Motor neuron (in vitro differentiated cells): ENCODE measurements at regions not wholly inside any gene's neighbourhood (a gene's known extent, or its start where the extent isn't known, plus 50 kb on each side); places are given as distances from the start of the nearest gene placed in this dataset.
"Not testable (repeated sequence)": the region's sequence is repeated elsewhere in the genome, so short reads cannot be mapped to it uniquely, and the experiment has no call there.

Source experiments
- ATAC-seq, 8 experiments: fragments of 200-7000 bp; cut with Tn5 transposase; replicated peaks in 6 of 8; 2 replicates each; pipeline ENCODE4 v1.8.0; 2021; ENCODE audit warnings: mild to moderate bottlenecking in 8 of 8, moderate library complexity in 8 of 8
- H3K27ac ChIP-seq, 2 donors: fragments of 250-450 bp; sonication (Bioruptor Pico); 2 replicates each; pipeline ENCODE4 v1.9.0; 2021; ENCODE audit warnings: antibody characterized with exemption in 2 of 2, mild to moderate bottlenecking in 2 of 2, moderate library complexity in 1 of 2
- H3K4me1 ChIP-seq, 2 donors: fragments of 250-450 bp; sonication (Bioruptor Pico); replicated peaks in 1 of 2; 2 replicates each; pipeline ENCODE4 v1.6.1; 2021; ENCODE audit warnings: antibody characterized with exemption in 2 of 2, mild to moderate bottlenecking in 2 of 2, moderate library complexity in 1 of 2
- H3K4me3 ChIP-seq, 5 donors: fragments of 250-450 bp; sonication (Bioruptor Pico); 2 replicates each; pipeline ENCODE4 v1.9.0; 2021; ENCODE audit warnings: antibody characterized with exemption in 5 of 5, mild to moderate bottlenecking in 5 of 5, moderate library complexity in 4 of 5
- WGBS, 10 experiments: fragments of 450-650 bp; shearing (Covaris generic); methylation state at CpG; one replicate each; pipeline ENCODE4 v1.0.0; 2022; 5-methylcytosine and 5-hydroxymethylcytosine counted together
- in situ Hi-C, 9 experiments: fragments of 400-800 bp; cut with MboI; loops; one replicate each; pipeline ENCODE4 v1.15.0; 2021; ENCODE audit warnings: low sequenced_read_pairs in 9 of 9, low pct_unique_long_range_greater_than_20kb in 2 of 9; ENCODE audit not compliant: unreplicated experiment in 9 of 9

DNA sequence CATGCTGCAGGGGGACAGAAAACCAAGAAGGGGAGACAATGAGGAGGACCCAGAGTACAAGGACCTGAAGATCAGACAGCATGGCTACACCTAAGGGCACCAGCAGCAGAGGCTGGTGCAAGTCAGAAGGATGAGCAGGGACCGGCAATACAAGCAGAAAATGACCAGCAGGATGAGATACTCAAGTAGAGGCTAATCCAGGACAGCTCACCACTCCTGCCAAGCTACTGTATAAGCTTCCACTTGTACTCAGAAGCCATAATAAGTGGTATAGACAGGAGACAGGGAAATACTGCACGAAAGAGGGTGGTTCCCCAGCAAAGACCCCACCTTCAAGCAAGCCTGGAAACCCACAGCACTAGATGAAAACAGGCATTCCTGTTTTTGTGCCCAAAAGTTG is 138.7 kb upstream of the ZC3H12C start:
- 60 to 100% (median 85%) methylated on average over 1 to 2 of the region's 2 CpGs; no CpG with 5 or more reads in 4 of the 10 experiments for WGBS, 10 experiments
- Histone ChIP-seq H3K4me3 (no peak overlapping the region), H3K27ac (no peak overlapping the region), H3K4me1 (peaks cover 24 to 27% of the 10 kb centered on the region in 2 donors)
- in situ Hi-C loops = loop anchor here in 3 of 9 experiments (10.0 to 25.0 kb wide), 2 partner anchors 108 to 120 kb away; no protein-coding TSS in a partner anchor
- ATAC-seq = no peak

DNA sequence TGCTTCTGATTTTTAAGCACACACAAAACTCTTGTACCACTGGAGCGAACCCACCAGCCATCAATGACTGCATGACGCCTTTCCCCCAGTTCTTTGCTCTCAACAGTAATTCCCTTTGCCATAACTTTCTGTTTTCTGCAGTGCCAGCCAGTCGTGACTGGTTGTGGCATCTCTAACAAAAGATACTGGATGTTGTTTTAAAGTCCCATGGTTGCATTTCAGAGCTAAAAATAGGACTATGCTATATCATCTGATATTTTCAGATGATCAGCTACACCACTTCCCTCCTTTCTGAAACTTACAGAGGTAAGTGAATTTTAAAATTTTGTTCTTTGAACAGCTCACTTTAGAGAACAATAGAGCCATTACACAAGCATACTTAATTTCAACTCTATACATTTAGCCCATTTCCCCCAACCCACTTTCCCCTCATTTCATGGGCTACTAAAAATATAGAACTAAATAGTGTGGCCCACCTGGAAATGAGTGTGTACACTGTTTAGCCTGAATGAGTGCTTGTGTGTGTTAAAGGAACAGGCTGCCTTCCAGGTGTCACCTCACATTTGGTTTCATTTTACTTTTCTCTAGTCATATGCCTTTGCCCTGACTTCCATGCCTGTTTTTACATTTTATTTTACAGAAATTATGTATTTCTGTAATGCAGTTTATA is 136.9 kb upstream of the ZC3H12C start:
- 67 to 100% (median 95%) methylated on average over 1 to 3 of the region's 3 CpGs; no CpG with 5 or more reads in 1 of the 10 experiments for WGBS, 10 experiments
- in situ Hi-C loops = loop anchor here in 3 of 9 experiments (10.0 to 25.0 kb wide), 2 partner anchors 106 to 119 kb away; no protein-coding TSS in a partner anchor

DNA sequence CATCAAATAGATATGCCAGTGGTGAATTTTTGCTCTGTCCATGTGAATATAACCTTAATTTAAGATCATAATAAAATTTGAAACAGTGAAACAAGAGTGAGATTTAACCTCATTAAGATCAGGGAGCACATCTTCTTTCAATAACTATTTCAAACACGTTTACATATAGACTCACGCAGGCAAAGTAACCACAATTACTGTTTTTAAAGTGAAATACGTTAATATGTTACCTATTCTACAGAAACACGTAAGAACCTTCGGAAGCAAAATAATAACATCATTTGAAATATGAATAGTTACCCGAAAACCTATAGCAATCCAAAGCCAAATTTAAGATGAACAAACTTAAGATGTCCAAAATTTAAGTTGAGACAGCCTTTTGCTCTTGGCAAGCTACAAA is 136.2 kb upstream of the ZC3H12C start:
- Histone ChIP-seq H3K4me1 (peaks cover 27 to 28% of the 10 kb centered on the region in 2 donors), H3K4me3 (no peak overlapping the region), H3K27ac (no peak overlapping the region)
- WGBS, 10 experiments = 56 to 100% (median 87%) methylated on average over 4 to 6 of the region's 6 CpGs
- no peak for ATAC-seq
- in situ Hi-C loops = loop anchor here in 3 of 9 experiments (10.0 to 25.0 kb wide), 2 partner anchors 105 to 118 kb away; no protein-coding TSS in a partner anchor

More for the DNA sequence above, 136.9 kb upstream of the ZC3H12C start:
- ATAC-seq = peak in 1 of 8 experiments; percentile 28
- H3K4me1 ChIP-seq = peaks cover 27 to 28% of the 10 kb centered on the region in 2 donors
- H3K27ac ChIP-seq = no peak overlapping the region
- no peak overlapping the region for H3K4me3 ChIP-seq

DNA sequence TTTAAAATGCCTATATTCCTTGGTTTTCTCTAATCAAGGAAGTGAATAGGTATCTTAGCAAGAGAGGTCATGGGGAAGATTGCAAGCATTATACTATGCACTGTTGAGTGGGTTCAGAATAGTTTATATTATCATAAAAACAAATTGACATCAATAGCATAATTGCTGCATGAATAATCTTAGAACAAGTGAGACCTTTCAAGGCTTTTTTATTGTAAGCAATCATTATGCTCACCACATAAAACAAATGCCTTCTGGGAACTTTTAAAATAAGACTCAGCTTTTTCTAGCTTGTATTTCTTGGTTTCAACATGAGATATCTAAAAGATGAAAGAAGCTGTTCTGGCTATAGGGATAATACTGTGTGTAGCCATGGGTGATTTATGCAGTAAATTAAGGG is 135.6 kb upstream of the ZC3H12C start:
- peak in 2 of 8 experiments; percentile 34 to 57 for ATAC-seq
- Histone ChIP-seq H3K4me1 (peaks cover 27 to 28% of the 10 kb centered on the region in 2 donors), H3K27ac (no peak overlapping the region), H3K4me3 (no peak overlapping the region)
- in situ Hi-C loops = loop anchor here in 3 of 9 experiments (10.0 to 25.0 kb wide), 2 partner anchors 105 to 117 kb away; no protein-coding TSS in a partner anchor

DNA sequence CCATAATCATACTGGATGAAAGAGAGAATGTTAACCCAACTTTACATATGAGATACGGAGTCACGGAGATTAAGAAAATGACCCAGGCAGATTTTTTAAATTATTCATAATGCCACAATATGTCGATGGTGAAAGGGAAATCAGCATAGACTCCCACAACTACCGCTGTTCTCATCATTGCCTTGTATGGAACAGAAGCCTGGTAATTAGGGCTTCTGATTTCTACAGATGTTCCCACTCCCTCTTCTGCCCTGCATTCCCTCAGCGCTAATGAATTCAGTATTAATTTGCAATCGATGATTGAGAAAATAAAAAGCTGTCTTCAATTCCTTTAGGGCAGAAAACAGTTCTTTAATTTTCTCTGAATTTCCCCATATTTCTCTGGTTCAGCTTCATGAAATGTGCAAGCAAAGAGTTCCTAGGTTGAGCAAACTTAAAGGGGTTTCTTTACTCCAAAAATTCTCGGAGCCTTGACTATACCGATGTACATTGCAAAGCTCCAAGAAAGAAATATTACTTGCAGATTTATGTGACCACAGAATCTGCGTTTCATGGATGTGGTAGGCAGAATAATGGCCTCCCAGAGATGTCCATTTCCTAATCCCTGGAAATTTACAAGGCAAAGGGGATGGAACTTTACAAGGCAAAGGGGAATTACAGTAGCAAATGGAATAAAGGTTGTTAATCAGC is 134.9 kb upstream of the ZC3H12C start:
- in situ Hi-C loops = loop anchor here in 3 of 9 experiments (10.0 to 25.0 kb wide), 2 partner anchors 104 to 117 kb away; no protein-coding TSS in a partner anchor
- ATAC-seq = peak in 7 of 8 experiments; percentile 7 to 81 (median 33)

DNA sequence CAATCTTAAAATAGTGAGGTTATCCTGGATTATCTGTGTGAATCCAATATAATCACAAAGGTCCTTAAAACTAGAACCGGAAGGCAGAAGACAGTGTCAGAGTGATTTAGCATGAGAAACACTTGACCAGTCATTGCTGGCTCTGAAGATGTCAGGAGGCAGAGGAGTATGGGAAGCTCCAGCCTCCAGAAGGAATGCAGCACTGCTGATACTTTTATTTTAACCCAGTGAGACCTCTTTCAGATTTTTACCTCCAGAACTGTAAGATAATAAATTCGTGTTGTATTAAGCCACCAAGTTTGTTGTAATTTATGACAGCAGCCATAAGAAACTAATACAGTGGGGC is 134.4 kb upstream of the ZC3H12C start:
- no peak overlapping the region for H3K4me3 ChIP-seq
- in situ Hi-C loops = loop anchor here in 3 of 9 experiments (10.0 to 25.0 kb wide), 2 partner anchors 104 to 116 kb away; no protein-coding TSS in a partner anchor
- 0 to 80% (median 38%) methylated on average over 1 to 2 of the region's 2 CpGs; no CpG with 5 or more reads in 2 of the 10 experiments for WGBS, 10 experiments

More for the DNA sequence above, 134.9 kb upstream of the ZC3H12C start:
- Histone ChIP-seq H3K27ac (no peak overlapping the region), H3K4me1 (peaks cover 27 to 28% of the 10 kb centered on the region in 2 donors), H3K4me3 (no peak overlapping the region)
- WGBS, 10 experiments = 0 to 90% (median 65%) methylated on average over 2 to 9 of the region's 9 CpGs

DNA sequence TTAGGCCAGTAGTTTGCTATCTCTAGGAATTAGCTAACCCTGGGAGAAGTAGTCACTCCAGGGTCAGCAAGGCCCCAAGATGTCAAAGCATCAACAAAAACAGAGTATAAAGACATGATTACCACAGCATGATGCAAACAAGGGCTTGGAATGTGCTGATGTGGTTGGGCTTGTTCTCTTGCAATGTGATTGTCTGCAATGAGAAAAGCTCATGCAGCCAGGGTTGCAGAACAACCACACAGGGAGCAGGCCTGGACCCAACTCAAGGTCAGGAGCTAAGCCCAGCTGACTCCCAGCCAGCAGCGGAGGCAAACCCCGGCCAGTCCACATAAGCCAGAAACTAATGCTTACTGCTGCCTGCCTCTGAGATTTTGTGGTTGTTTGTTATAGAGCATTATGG is 132.4 kb upstream of the ZC3H12C start:
- in situ Hi-C loops = loop anchor here in 2 of 9 experiments (25.0 kb wide), 1 partner anchor 101 kb away; no protein-coding TSS in a partner anchor
- Histone ChIP-seq H3K4me3 (no peak overlapping the region), H3K27ac (no peak overlapping the region), H3K4me1 (peaks cover 27 to 28% of the 10 kb centered on the region in 2 donors)
- peak in 5 of 8 experiments; percentile 27 to 75 (median 61) for ATAC-seq
- 40 to 92% (median 50%) methylated on average over 1 to 2 of the region's 2 CpGs; no CpG with 5 or more reads in 7 of the 10 experiments for WGBS, 10 experiments

More for the DNA sequence above, 134.4 kb upstream of the ZC3H12C start:
- peak in 7 of 8 experiments; percentile 47 to 75 (median 70) for ATAC-seq
- Histone ChIP-seq H3K4me1 (peaks cover 27 to 28% of the 10 kb centered on the region in 2 donors), H3K27ac (no peak overlapping the region)

DNA sequence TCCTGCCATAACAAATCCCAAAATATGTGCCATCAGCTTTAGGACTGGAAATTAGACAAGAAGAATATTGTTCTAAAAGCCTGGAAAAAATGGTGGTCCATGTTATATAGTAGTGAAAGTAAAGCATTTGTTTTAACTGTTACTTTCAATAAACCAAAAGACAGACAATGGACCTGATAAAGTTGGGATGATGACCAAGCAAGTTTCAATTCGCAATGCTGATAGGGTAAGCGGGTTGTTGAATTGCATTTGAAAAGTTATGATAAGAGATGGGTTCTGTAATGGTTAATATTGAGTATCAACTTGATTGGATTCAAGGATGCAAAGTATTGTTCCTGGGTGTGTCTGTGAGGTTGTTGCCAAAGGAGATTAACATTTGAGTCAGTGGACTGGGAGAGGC is 131.9 kb upstream of the ZC3H12C start:
- 50 to 100% (median 83%) methylated on average over 1 to 2 of the region's 2 CpGs; no CpG with 5 or more reads in 1 of the 10 experiments for WGBS, 10 experiments
- Histone ChIP-seq H3K4me3 (no peak overlapping the region), H3K4me1 (peaks cover 23 to 24% of the 10 kb centered on the region in 2 donors), H3K27ac (no peak overlapping the region)
- ATAC-seq = no peak
- in situ Hi-C loops = loop anchor here in 2 of 9 experiments (25.0 kb wide), 1 partner anchor 101 kb away; no protein-coding TSS in a partner anchor

DNA sequence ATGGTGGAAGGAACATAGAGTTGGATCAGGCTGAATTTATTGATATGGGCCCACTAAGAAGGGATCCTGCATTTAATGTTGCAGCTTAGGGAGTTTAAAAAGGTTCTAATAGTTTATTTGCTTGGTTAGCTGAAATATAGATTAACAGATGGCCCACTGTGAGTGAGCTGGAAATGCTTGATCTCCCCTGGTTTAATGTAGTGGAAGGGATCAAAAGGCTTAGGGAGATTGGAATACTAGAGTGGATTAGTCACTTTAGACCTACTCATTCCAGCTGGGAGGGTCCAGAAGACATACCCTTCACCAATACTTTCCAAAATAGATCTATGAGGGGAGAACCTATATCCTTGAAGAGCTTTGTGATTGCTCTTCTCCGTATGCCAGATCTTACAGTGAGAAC is 130.1 kb upstream of the ZC3H12C start:
- Histone ChIP-seq H3K27ac (no peak overlapping the region), H3K4me3 (no peak overlapping the region), H3K4me1 (peaks cover 14 to 17% of the 10 kb centered on the region in 2 donors)
- in situ Hi-C loops = loop anchor here in 2 of 9 experiments (25.0 kb wide), 1 partner anchor 99 kb away; no protein-coding TSS in a partner anchor
- 33 to 100% (median 86%) methylated on average over 1 of the region's 1 CpG; no CpG with 5 or more reads in 3 of the 10 experiments for WGBS, 10 experiments
- no peak for ATAC-seq

DNA sequence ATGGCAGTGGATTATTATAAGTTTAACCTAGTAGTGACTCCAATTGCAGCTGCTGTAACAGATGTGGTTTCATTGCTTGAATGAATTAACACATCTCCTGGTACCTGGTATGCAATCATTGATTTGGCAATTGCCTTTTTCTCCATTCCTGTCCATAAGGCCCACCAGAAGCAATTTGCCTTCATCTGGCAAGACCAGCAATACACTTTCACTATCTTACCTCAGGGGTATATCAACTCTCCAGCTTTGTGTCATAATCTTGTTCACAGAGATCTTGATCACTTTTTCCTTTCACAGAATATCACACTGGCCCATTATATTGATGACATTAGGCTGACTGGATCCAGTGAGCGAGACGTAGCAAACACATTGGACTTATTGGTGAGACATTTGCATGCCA is 128.7 kb upstream of the ZC3H12C start:
- no peak for ATAC-seq
- in situ Hi-C loops = loop anchor here in 2 of 9 experiments (25.0 kb wide), 1 partner anchor 98 kb away; no protein-coding TSS in a partner anchor
- Histone ChIP-seq H3K4me3 (no peak overlapping the region), H3K27ac (no peak overlapping the region), H3K4me1 (peaks cover under 1 to 5% of the 10 kb centered on the region in 2 donors)
- WGBS, 10 experiments = 88 to 100% (median 100%) methylated on average over 1 to 2 of the region's 2 CpGs; no CpG with 5 or more reads in 4 of the 10 experiments

DNA sequence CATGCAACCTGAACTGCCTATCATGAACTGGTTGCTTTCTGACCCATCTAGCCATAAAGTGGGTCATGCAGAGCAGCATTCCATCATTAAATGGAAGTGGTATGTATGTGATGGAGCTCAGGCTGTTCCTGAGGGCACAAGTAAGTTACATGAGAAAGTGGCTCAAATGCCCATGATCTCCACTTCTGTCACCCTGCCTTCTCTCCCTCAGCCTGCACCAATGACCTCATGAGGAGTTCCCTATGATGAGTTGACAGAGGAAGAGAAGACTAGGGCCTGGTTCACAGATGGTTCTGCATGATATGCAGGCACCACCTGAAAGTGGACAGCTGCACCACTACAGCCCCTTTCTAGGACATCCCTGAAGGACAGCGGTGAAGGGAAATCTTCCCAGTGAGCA is 127.7 kb upstream of the ZC3H12C start:
- 100% methylated on average over 1 of the region's 1 CpG; no CpG with 5 or more reads in 8 of the 10 experiments for WGBS, 10 experiments
- in situ Hi-C loops = loop anchor here in 2 of 9 experiments (25.0 kb wide), 1 partner anchor 97 kb away; no protein-coding TSS in a partner anchor
- H3K4me1 ChIP-seq, ATAC-seq, H3K4me3 ChIP-seq, H3K27ac ChIP-seq: not testable (repeated sequence)

DNA sequence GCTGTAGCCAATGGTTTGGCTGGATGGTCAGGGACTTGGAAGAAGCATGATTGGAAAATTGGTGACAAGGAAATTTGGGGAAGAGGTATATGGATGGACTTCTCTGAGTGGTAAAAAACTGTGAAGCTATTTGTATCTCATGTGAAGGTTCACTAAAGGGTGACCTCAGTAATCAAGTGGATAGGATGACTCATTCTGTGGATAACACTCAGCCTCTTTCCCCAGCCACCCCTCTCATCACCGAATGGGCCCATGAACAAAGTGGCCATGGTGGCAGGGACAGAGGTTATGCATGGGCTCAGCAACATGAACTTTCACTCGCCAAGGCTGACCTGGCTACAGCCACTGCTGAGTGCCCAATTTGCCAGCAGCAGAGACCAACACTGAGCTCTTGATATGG is 127.3 kb upstream of the ZC3H12C start:
- H3K27ac ChIP-seq, H3K4me1 ChIP-seq, ATAC-seq, H3K4me3 ChIP-seq: not testable (repeated sequence)
- 63 to 100% (median 80%) methylated on average over 1 of the region's 2 CpGs; no CpG with 5 or more reads in 7 of the 10 experiments for WGBS, 10 experiments
- in situ Hi-C loops = loop anchor here in 2 of 9 experiments (25.0 kb wide), 1 partner anchor 96 kb away; no protein-coding TSS in a partner anchor
